HUES6 (cell line): ENCODE measurements at regions not wholly inside any gene's neighbourhood (a gene's known extent, or its start where the extent isn't known, plus 50 kb on each side); places are given as distances from the start of the nearest gene placed in this dataset.

ENCODE experiments used
- H3K27ac ChIP-seq: 2 replicates; pipeline ENCODE4 v1.7.0; 2013; ENCODE audit warnings: low read depth, mild to moderate bottlenecking, low read length, inconsistent platforms
- H3K27me3 ChIP-seq: 2 replicates; pipeline ENCODE4 v1.6.1; 2013; ENCODE audit warnings: low read length; ENCODE audit not compliant: control insufficient read depth, insufficient read depth
- H3K36me3 ChIP-seq: 2 replicates; pipeline ENCODE4 v1.6.1; 2013; ENCODE audit warnings: low read length; ENCODE audit not compliant: control insufficient read depth, insufficient read depth
- H3K4me1 ChIP-seq: 2 replicates; pipeline ENCODE4 v1.6.1; 2013; ENCODE audit warnings: low read length; ENCODE audit not compliant: control insufficient read depth, insufficient read depth
- H3K4me3 ChIP-seq: 2 replicates; pipeline ENCODE4 v1.5.1; 2013; ENCODE audit warnings: low read depth, low read length
- H3K9ac ChIP-seq: one replicate; pipeline ENCODE4 v1.6.1; 2013; ENCODE audit warnings: mild to moderate bottlenecking, low read length
- H3K9me3 ChIP-seq: 2 replicates; pipeline ENCODE4 v1.6.1; 2013; ENCODE audit warnings: low read depth, low read length; ENCODE audit not compliant: control insufficient read depth, insufficient read depth

- H3K4me1 ChIP-seq, result no peaks in the 10 kb centered on the region
- no peaks in the 10 kb centered on the region for H3K9me3 ChIP-seq
- no peak overlapping the region for H3K9ac ChIP-seq
- H3K27ac ChIP-seq, result no peak overlapping the region
- no peak overlapping the region for H3K4me3 ChIP-seq
- no peaks in the 10 kb centered on the region for H3K27me3 ChIP-seq
- H3K36me3 ChIP-seq, result no peaks in the 10 kb centered on the region
Measured at GRCh38 chr1:70906800-70907199, 140.8 kb downstream of the PTGER3 start.

- Histone ChIP-seq H3K36me3 (no peaks in the 10 kb centered on the region), H3K4me3 (no peak overlapping the region), H3K9ac (no peak overlapping the region), H3K27me3 (no peaks in the 10 kb centered on the region), H3K4me1 (no peaks in the 10 kb centered on the region), H3K9me3 (no peaks in the 10 kb centered on the region), H3K27ac (no peak overlapping the region)
Measured at GRCh38 chr1:70907563-70908310, 139.9 kb downstream of the PTGER3 start.

- Histone ChIP-seq H3K36me3 (no peaks in the 10 kb centered on the region), H3K4me3 (no peak overlapping the region), H3K9me3 (no peaks in the 10 kb centered on the region), H3K4me1 (no peaks in the 10 kb centered on the region), H3K9ac (no peak overlapping the region), H3K27ac (no peak overlapping the region), H3K27me3 (no peaks in the 10 kb centered on the region)
Measured at GRCh38 chr1:70909262-70909822, 138.3 kb downstream of the PTGER3 start.

GRCh38 chr1:70910013-70910412, 137.6 kb downstream of the PTGER3 start:
- Histone ChIP-seq H3K27ac (no peak overlapping the region), H3K4me3 (no peak overlapping the region), H3K9ac (no peak overlapping the region), H3K27me3 (no peaks in the 10 kb centered on the region), H3K9me3 (no peaks in the 10 kb centered on the region), H3K4me1 (no peaks in the 10 kb centered on the region), H3K36me3 (no peaks in the 10 kb centered on the region)

- no peak overlapping the region for H3K9ac ChIP-seq
- H3K4me1 ChIP-seq, result no peaks in the 10 kb centered on the region
- no peak overlapping the region for H3K4me3 ChIP-seq
- no peaks in the 10 kb centered on the region for H3K27me3 ChIP-seq
- H3K27ac ChIP-seq, result no peak overlapping the region
- H3K36me3 ChIP-seq, result no peaks in the 10 kb centered on the region
- H3K9me3 ChIP-seq, result no peaks in the 10 kb centered on the region
Measured at GRCh38 chr1:70911861-70912260, 135.8 kb downstream of the PTGER3 start.

- Histone ChIP-seq H3K27me3 (no peaks in the 10 kb centered on the region), H3K4me1 (no peaks in the 10 kb centered on the region), H3K27ac (no peak overlapping the region), H3K9ac (no peak overlapping the region), H3K4me3 (no peak overlapping the region), H3K9me3 (no peaks in the 10 kb centered on the region), H3K36me3 (no peaks in the 10 kb centered on the region)
Measured at GRCh38 chr1:70914224-70914623, 133.4 kb downstream of the PTGER3 start.

GRCh38 chr1:70915258-70916033, 132.2 kb downstream of the PTGER3 start:
- Histone ChIP-seq H3K27me3 (no peaks in the 10 kb centered on the region), H3K4me1 (no peaks in the 10 kb centered on the region), H3K9me3 (peaks cover 3% of the 10 kb centered on the region; the same call in 1 of the 2 replicates), H3K9ac (no peak overlapping the region), H3K4me3 (no peak overlapping the region), H3K27ac (no peak overlapping the region), H3K36me3 (no peaks in the 10 kb centered on the region)

- Histone ChIP-seq H3K9me3 (peaks cover 9% of the 10 kb centered on the region), H3K4me3 (no peak overlapping the region), H3K4me1 (no peaks in the 10 kb centered on the region), H3K9ac (no peak overlapping the region), H3K36me3 (no peaks in the 10 kb centered on the region), H3K27me3 (no peaks in the 10 kb centered on the region), H3K27ac (no peak overlapping the region)
Measured at GRCh38 chr1:70916034-70916427, 131.6 kb downstream of the PTGER3 start.

- Histone ChIP-seq H3K4me1 (no peaks in the 10 kb centered on the region), H3K36me3 (no peaks in the 10 kb centered on the region), H3K27me3 (no peaks in the 10 kb centered on the region), H3K4me3 (no peak overlapping the region), H3K9ac (no peak overlapping the region), H3K9me3 (peaks cover 30% of the 10 kb centered on the region), H3K27ac (no peak overlapping the region)
Measured at GRCh38 chr1:70919706-70920323, 127.8 kb downstream of the PTGER3 start.
